GM21737 (cell line): ENCODE measurements at regions not wholly inside any gene's neighbourhood (a gene's known extent, or its start where the extent isn't known, plus 50 kb on each side); places are given as distances from the start of the nearest gene placed in this dataset.

Source experiments
- ATAC-seq: cut with Tn5 transposase; IDR thresholded peaks from one replicate; pipeline ENCODE4 v1.9.1; 2021; ENCODE audit warnings: mild to moderate bottlenecking, moderate library complexity; ENCODE audit not compliant: unreplicated experiment

- no peak for ATAC-seq
Measured at GRCh38 chr13:99053636-99054233, 75.9 kb upstream of the DOCK9 start.

GRCh38 chr13:99055281-99055680, 77.4 kb upstream of the DOCK9 start:
- ATAC-seq = no peak

DNA sequence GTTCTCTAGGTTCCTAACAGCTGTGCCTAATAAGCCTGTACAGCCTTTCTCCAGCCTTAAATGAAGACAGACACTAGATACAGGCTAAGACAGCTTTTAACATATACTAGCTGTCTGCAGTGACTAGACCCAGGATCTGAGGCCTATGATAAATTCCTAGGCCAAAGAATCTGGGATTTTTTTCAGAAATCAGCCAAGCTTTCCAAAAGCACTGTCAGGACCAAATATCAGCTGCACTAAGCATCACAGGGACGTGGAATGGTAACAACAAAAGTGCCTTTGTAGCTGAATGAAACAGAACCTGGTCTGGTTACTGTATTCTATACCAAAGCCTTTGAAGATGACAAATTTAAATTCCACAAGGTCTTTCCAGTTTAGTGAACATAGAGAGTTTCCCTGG, 77.9 kb upstream of the DOCK9 start:
- no peak for ATAC-seq

- ATAC-seq = no peak
Measured at GRCh38 chr13:99056381-99057014, 78.6 kb upstream of the DOCK9 start.

DNA sequence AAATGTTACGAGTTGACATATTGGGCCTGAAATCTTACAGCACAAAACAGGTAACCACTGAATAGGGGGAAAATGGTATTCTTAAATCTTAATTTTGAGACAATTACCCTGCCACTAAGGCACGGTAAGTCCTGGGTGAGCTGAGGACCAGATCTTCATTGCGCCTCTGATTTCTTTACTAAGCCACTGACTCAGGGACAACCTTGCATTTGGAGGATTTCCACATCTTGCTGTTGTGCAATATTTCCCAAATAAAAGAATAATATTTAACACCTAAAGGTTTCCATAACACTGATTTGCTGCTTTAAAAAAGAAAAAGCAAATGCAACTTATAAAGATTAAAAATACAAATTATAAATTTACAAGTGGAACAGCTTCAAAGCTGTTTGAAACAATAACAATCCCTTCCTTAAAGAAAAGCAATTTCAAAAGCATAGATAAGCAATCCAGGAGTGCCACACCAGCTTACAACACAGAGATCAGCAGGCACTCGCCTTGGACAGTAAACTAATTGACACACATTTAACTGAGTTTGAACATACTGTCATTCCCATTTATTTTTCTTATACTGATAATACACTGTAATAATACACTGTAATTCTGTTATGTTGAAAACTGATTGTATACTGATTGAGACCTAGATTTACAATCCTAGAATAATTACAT, 79.6 kb upstream of the DOCK9 start:
- no peak for ATAC-seq

DNA sequence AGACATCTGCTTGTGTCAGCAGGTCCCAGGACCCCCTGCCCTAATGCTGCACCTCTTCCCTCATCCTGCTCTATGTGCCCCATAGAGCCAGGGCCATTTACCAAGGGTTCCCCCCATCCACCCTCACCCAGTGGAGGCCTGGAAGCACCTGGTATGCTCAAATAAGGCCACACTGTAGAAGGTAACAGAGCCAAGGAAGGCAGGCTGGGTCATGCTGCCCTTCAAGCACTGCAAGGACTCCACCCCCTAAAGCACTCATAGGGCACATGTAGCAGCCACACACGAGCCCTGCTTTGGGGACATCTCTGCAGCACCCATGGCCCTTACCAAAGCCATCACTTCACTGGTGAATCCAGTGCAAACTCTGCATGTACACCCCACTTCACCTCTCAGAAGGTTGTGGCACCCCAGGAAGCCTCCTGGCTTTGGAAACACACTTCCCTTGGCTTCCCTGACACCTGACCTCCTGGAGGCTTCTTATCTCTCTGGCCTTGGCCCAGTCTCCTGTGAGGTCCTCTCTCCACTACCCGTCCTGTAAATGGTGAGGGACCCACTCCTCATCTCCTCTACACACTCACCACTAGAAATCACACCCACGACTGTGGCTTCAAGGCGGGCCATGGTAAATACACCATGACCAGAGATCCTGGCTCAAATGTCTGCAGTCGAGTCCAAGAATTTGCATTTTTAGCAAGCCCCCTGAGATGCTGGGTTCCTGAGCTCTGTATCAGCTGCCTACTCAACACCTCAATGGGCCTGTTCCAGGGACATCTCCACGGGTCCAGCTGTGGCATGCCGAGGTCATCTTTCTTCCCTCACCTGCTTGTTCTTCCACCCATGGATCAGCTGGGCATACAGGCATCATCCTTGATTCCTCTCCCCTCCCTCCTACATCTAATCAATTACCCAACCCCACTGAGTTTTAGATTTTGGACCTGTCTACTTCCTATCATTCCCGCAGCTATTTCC, 80.9 kb upstream of the DOCK9 start:
- no peak for ATAC-seq

GRCh38 chr13:99059498-99060075, 81.7 kb upstream of the DOCK9 start:
- no peak for ATAC-seq

GRCh38 chr13:99061411-99061810, 83.5 kb upstream of the DOCK9 start:
- ATAC-seq = no peak

DNA sequence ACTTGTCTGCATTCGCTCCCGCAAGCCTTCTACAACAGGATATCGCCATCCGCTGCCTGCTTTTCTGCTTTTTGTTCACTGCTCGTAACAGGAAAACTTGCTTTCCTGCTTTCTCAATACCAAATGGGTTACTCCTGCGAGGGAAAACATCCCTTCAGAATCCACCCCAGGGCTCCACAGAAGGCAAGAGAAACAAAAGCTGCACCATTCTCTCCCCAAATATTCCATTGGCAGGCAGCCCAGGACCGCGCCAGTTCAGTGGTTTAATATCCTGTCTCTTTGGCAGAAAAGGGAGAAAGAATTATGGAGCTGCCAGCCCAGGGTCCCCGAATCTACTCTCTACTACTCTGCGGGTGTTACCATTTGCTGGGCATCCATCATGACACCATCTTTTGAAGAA, 84.7 kb upstream of the DOCK9 start:
- ATAC-seq = no peak

GRCh38 chr13:99063178-99063577, 85.3 kb upstream of the DOCK9 start:
- ATAC-seq = no peak

GRCh38 chr13:99063952-99064351, 86.1 kb upstream of the DOCK9 start:
- peak; percentile 55 for ATAC-seq

GRCh38 chr13:99064624-99065234, 86.9 kb upstream of the DOCK9 start:
- no peak for ATAC-seq

GRCh38 chr13:99065235-99066015, 87.6 kb upstream of the DOCK9 start:
- no peak for ATAC-seq

GRCh38 chr13:99066219-99066618, 88.4 kb upstream of the DOCK9 start:
- ATAC-seq = no peak

DNA sequence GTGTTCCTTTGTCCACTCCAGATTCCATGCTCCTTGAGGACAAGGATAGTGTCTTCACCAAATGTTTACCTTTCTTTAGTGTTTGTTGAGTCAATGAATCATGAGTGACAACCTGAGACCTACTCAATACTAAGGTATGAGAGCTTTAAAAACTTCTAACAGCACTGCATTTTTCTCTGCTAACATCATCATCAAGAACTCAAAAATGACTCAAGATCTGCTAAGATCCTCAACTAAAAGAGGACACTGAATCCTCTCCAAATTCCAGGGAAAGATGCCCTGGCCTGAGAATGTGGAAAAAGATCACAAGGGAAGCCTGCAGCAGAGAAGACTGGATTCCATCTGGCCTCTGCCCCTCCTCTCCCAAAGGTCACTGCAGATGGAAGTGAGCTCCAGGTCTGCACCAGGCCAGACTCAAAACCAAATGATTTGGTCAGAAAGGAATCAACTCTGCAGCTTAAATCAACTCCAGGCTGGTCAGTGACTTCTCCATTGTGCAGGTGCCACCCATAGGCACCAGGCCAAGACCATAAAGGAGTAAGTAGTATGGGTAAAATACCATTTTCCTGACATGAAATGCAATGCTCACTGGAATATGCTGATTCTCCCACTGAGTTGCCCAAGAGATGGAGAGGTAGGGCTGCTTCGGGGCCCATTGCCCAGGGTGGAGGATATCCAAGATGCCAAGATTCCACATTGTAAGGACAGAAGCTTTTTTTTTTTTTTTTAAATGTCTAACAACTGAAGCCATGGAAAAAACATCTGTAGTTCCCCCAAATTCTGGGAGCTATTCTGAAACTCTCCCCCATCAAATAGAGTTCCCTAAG, 89.5 kb upstream of the DOCK9 start:
- no peak for ATAC-seq

- ATAC-seq = no peak
Measured at GRCh38 chr13:99071211-99071610, 93.3 kb upstream of the DOCK9 start.

- no peak for ATAC-seq
Measured at GRCh38 chr13:99071666-99072065, 93.8 kb upstream of the DOCK9 start.

GRCh38 chr13:99072356-99072755, 94.5 kb upstream of the DOCK9 start:
- no peak for ATAC-seq

DNA sequence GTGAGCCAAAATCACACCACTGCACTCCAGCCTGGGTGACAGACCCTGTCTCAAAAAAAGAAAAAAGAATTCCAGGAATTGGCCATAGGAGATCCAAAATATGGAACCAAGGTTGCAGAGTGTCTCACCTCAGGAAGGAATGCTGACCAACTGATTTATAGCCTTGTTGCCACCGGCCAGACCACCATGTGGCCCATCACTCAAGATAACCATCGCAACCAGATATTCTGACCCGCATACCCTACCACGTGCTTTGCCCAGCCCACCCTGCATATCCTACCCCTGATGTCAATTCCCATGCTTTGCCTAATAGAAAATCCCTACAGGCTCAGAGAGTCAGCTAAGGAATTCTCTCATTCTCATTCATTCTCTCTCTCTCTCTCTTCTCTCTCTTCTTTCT, 95.1 kb upstream of the DOCK9 start:
- no peak for ATAC-seq
